Nephron (organoid): ENCODE measurements at regions not wholly inside any gene's neighbourhood (a gene's known extent, or its start where the extent isn't known, plus 50 kb on each side); places are given as distances from the start of the nearest gene placed in this dataset.

Experiments used
- H3K27ac Mint-ChIP-seq, 3 experiments: 2 replicates each; pipeline ENCODE4 v1.8.0; 2020; ENCODE audit warnings: mixed read lengths in 3 of 3, mild to moderate bottlenecking in 2 of 3, moderate library complexity in 1 of 3
- H3K27me3 Mint-ChIP-seq: 2 replicates; pipeline ENCODE4 v1.8.0; 2021; ENCODE audit warnings: low read depth, mild to moderate bottlenecking, moderate library complexity, mixed read lengths
- H3K36me3 Mint-ChIP-seq: 2 replicates; pipeline ENCODE4 v1.8.0; 2020; ENCODE audit warnings: low read depth, mixed read lengths
- H3K4me1 Mint-ChIP-seq: 2 replicates; pipeline ENCODE4 v1.8.0; 2020; ENCODE audit warnings: mixed read lengths
- H3K4me3 Mint-ChIP-seq, 3 experiments: 2 replicates each; pipeline ENCODE4 v1.8.0; 2020; ENCODE audit warnings: mild to moderate bottlenecking in 3 of 3, mixed read lengths in 3 of 3, moderate library complexity in 2 of 3
- H3K9me3 Mint-ChIP-seq: 2 replicates; pipeline ENCODE4 v1.8.0; 2020; ENCODE audit warnings: mixed read lengths
- TF ChIP-seq, protein P1 (sequence below), 3 experiments: fragments of 200-600 bp; sonication (generic); IDR thresholded peaks; one replicate each; pipeline ENCODE4 v1.5.0; 2021; ENCODE audit warnings: antibody characterized with exemption in 3 of 3; ENCODE audit not compliant: unreplicated experiment in 3 of 3

DNA sequence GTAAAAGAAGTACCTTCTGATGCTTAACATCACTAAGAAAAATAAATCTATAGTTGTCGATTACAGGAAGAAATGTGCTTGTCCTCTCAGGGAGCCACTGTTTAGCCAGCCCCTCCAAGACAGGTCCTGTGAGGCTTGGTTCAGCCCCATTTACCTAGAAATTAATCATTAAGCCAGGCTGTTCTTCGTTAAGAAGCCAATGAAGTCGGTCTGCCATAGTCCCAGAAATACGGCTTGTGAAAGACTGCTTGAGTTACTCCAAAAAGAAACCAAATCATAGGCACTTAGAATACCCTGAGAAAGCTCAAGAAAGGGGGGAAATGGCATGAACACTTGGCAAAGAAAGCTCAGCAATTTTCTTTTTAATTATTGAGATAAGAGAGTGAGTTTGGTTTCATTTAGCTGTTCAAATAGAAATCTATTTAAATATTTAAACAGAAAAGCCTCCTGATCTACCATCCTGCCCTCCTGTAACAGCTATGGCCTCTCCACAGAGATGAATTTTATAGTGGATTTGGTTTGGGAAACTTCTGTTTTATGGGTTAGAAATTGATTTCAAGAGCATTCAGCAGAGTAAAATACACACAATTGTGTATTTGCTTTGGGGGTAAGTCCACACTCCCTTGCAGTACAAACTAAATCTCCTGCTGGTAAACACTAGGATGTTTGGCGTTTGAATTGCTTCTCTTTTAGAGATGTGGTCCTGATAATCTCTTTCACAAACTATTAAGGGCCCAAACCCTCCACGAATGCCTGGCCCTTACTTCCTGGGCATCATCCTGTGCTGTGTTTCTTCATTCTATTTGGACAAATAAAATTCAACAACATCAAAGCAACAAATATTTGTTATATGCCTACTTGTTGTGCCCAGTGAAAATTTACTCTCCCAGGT, 234.4 kb downstream of the SEC23A start:
- H3K4me3 Mint-ChIP-seq = no peak overlapping the region
- peaks cover 4% of the 10 kb centered on the region for H3K27me3 Mint-ChIP-seq
- H3K4me1 Mint-ChIP-seq = peaks cover 16% of the 10 kb centered on the region
- no peaks in the 10 kb centered on the region for H3K36me3 Mint-ChIP-seq
- peaks cover 12% of the 10 kb centered on the region for H3K9me3 Mint-ChIP-seq
- TF ChIP-seq, protein P1, sequence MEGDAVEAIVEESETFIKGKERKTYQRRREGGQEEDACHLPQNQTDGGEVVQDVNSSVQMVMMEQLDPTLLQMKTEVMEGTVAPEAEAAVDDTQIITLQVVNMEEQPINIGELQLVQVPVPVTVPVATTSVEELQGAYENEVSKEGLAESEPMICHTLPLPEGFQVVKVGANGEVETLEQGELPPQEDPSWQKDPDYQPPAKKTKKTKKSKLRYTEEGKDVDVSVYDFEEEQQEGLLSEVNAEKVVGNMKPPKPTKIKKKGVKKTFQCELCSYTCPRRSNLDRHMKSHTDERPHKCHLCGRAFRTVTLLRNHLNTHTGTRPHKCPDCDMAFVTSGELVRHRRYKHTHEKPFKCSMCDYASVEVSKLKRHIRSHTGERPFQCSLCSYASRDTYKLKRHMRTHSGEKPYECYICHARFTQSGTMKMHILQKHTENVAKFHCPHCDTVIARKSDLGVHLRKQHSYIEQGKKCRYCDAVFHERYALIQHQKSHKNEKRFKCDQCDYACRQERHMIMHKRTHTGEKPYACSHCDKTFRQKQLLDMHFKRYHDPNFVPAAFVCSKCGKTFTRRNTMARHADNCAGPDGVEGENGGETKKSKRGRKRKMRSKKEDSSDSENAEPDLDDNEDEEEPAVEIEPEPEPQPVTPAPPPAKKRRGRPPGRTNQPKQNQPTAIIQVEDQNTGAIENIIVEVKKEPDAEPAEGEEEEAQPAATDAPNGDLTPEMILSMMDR (IDR thresholded peaks at IDR 0.05; ENCODE audit: unreplicated experiment in 3 of 3) = no peak
- H3K27ac Mint-ChIP-seq = peak overlapping the region; percentile 34 to 85 (median 73)

DNA sequence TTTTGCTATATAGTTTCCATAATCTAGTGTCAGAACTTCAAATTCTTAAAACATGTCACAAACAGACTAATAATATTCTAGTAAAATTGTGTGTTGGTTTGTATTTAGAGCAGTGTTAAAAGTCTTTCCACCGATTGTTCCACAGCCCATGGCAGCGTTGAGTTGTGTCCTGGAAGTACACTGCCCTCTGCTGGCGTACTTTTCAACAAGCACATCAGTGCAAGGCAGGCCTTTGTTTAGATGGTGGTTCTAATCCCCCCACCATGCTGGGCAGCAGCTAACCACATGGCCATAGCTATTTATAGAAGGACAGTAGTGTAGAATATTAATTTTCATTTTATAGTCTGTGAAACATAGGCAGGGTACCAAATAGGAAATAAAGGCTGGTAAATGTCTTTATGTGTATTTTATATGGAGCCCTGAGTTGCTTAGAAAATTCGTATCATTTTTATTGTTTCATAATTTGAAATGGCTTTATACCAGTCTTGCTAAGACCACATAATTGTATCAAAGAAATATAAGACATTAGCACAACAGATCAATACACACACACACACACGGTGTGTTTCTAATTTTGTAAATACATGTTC, 235.4 kb downstream of the SEC23A start:
- Mint-ChIP-seq H3K4me3 (no peak overlapping the region), H3K27ac (peak overlapping the region; percentile 34 to 85 (median 59)), H3K36me3 (no peaks in the 10 kb centered on the region), H3K9me3 (peaks cover 12% of the 10 kb centered on the region), H3K27me3 (peaks cover 4% of the 10 kb centered on the region), H3K4me1 (peaks cover 16% of the 10 kb centered on the region)
- TF ChIP-seq, protein P1 (IDR thresholded peaks at IDR 0.05; ENCODE audit: unreplicated experiment in 3 of 3) = peak; percentile 68 to 80 (median 79)

- H3K27ac Mint-ChIP-seq = peak overlapping the region in 1 of 3 experiments; percentile 23
- TF ChIP-seq, protein P1 (IDR thresholded peaks at IDR 0.05; ENCODE audit: unreplicated experiment in 3 of 3) = no peak
Observed at GRCh38 chr14:38866461-38866860, 236.6 kb downstream of the SEC23A start.

GRCh38 chr14:38862366-38862765, 240.7 kb downstream of the SEC23A start:
- H3K27me3 Mint-ChIP-seq = no peaks in the 10 kb centered on the region
- peaks cover 12% of the 10 kb centered on the region for H3K9me3 Mint-ChIP-seq
- H3K27ac Mint-ChIP-seq = no peak overlapping the region
- H3K36me3 Mint-ChIP-seq = no peaks in the 10 kb centered on the region
- TF ChIP-seq, protein P1 (IDR thresholded peaks at IDR 0.05; ENCODE audit: unreplicated experiment in 3 of 3) = no peak
- H3K4me1 Mint-ChIP-seq = peaks cover 10% of the 10 kb centered on the region
- H3K4me3 Mint-ChIP-seq = no peak overlapping the region

More at GRCh38 chr14:38866461-38866860, 236.6 kb downstream of the SEC23A start:
- peaks cover 16% of the 10 kb centered on the region for H3K4me1 Mint-ChIP-seq
- no peaks in the 10 kb centered on the region for H3K36me3 Mint-ChIP-seq
- peaks cover 4% of the 10 kb centered on the region for H3K27me3 Mint-ChIP-seq
- H3K4me3 Mint-ChIP-seq = no peak overlapping the region
- H3K9me3 Mint-ChIP-seq = peaks cover 12% of the 10 kb centered on the region

DNA sequence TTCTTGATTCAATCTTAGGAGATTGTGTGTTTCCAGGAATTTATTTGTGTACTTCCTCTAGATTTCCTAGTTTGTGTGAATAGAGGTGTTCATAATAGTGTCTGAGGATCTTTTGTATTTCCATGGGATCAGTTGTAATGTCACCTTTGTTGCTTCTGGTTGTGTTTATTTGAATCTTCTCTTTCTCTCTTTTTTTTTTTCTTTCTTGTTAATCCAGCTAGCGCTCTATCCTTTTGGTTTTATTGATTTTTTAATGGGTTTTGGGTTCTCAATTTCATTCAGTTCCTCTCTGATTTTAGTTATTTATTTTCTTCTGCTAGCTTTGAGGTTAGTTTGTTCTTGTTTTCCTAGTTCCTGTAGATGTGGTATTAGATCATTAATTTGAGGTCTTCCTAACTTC, 242.5 kb downstream of the SEC23A start:
- peaks cover 12% of the 10 kb centered on the region for H3K9me3 Mint-ChIP-seq
- TF ChIP-seq, protein P1 (IDR thresholded peaks at IDR 0.05; ENCODE audit: unreplicated experiment in 3 of 3) = no peak
- no peak overlapping the region for H3K27ac Mint-ChIP-seq
- no peaks in the 10 kb centered on the region for H3K4me1 Mint-ChIP-seq
- no peaks in the 10 kb centered on the region for H3K36me3 Mint-ChIP-seq
- no peaks in the 10 kb centered on the region for H3K27me3 Mint-ChIP-seq
- no peak overlapping the region for H3K4me3 Mint-ChIP-seq
